Psoas muscle (tissue), 7 donors: ENCODE measurements at regions not wholly inside any gene's neighbourhood (a gene's known extent, or its start where the extent isn't known, plus 50 kb on each side); places are given as distances from the start of the nearest gene placed in this dataset.

Experiments
- ATAC-seq, 4 donors: fragments of 200-7000 bp; cut with Tn5 transposase; one replicate each; pipeline ENCODE4 v1.9.1; 2020; ENCODE audit warnings: moderate library complexity in 3 of 4, mild to moderate bottlenecking in 2 of 4
- DNase-seq, 2 donors: peaks; one replicate each; pipeline ENCODE4 v3.0.0-alpha.2; 2020
- H3K27ac ChIP-seq: fragments of 200-600 bp; one replicate; pipeline ENCODE4 v1.8.0; 2022
- H3K27me3 ChIP-seq, 3 donors: fragments of 200-600 bp in 1 of 3; one replicate each; pipeline versions ENCODE4 v1.6.1 to v1.8.0; 2013 to 2022; ENCODE audit warnings: low read length in 2 of 3, mild to moderate bottlenecking in 2 of 3, moderate library complexity in 1 of 3; ENCODE audit not compliant: insufficient read depth in 3 of 3
- H3K36me3 ChIP-seq, 2 donors: fragments of 200-600 bp in 1 of 2; one replicate each; pipeline versions ENCODE4 v1.6.1 to v1.8.0; 2013 to 2022; ENCODE audit warnings: low read depth in 1 of 2, mild to moderate bottlenecking in 1 of 2, moderate library complexity in 1 of 2; ENCODE audit not compliant: insufficient read depth in 1 of 2
- H3K4me1 ChIP-seq: fragments of 200-600 bp; one replicate; pipeline ENCODE4 v1.8.0; 2022
- H3K4me3 ChIP-seq: fragments of 200-600 bp; one replicate; pipeline ENCODE4 v1.8.0; 2022; ENCODE audit warnings: mild to moderate bottlenecking
- H3K9me3 ChIP-seq: fragments of 200-600 bp; one replicate; pipeline ENCODE4 v1.8.0; 2022
- WGBS, 3 donors: extraction: QIAGEN DNeasy Blood & Tissue Kit; methylation state at CpG; one replicate each; pipeline versions ENCODE4 v1.1.6 to v1.1.7; 2013; 5-methylcytosine and 5-hydroxymethylcytosine counted together
- intact Hi-C, 2 donors: fragments of 100-400 bp; cut with DNase I; formaldehyde crosslinking; loops; one replicate each; pipeline versions ENCODE4 v1.11.0 to v1.14.2; 2022
- TF ChIP-seq, protein P1 (sequence below): fragments of 200-600 bp; IDR thresholded peaks from one replicate; pipeline ENCODE4 v1.8.0; 2022; ENCODE audit warnings: antibody characterized with exemption
- donor health status: healthy with polysubstance abuse.
- donor health status: DM: no; HTN: no; CAD: no; lungs with moderate emphysema.
- donor health status: Bipolar disorder and iron deficiency.
- donor health status: healthy.
- donor health status: DM: yes; HTN: yes; CAD: no.
- donor health status: DM: no; HTN: no; CAD: no.
- donor health status: DM: yes; HTN: yes; CAD: no.

DNA sequence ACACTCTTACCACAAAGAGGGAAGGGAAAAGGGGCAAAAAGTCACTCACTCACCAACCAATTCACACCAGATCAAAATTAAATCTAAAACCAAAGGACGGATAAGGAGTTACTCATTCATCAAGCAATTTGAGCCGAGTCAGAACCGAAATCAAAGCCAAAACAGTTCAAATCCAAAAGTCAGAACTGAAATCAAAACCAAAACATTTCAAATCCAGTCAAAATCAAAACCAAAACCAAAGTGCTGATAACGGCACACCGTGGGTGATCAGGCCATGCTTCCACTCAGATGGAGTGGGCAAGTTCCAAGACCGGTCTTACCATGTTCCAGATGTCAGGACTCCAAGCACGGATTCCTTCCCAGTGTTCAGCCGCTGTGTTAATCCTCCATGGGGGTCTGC is 139.5 kb downstream of the SLC38A6 start:
- intact Hi-C loops, result loop anchor here (5.0 to 10.0 kb wide), 3 partner anchors 82 to 476 kb away; partner anchors contain the start of gene SIX1 (in 1 of the 2)
- H3K4me1 ChIP-seq, result peaks cover 13% of the 10 kb centered on the region
- H3K4me3 ChIP-seq, result peak overlapping the region; percentile 40
- H3K27ac ChIP-seq, result peak overlapping the region; percentile 12
- H3K36me3 ChIP-seq, result no peaks in the 10 kb centered on the region
- TF ChIP-seq, protein P1, sequence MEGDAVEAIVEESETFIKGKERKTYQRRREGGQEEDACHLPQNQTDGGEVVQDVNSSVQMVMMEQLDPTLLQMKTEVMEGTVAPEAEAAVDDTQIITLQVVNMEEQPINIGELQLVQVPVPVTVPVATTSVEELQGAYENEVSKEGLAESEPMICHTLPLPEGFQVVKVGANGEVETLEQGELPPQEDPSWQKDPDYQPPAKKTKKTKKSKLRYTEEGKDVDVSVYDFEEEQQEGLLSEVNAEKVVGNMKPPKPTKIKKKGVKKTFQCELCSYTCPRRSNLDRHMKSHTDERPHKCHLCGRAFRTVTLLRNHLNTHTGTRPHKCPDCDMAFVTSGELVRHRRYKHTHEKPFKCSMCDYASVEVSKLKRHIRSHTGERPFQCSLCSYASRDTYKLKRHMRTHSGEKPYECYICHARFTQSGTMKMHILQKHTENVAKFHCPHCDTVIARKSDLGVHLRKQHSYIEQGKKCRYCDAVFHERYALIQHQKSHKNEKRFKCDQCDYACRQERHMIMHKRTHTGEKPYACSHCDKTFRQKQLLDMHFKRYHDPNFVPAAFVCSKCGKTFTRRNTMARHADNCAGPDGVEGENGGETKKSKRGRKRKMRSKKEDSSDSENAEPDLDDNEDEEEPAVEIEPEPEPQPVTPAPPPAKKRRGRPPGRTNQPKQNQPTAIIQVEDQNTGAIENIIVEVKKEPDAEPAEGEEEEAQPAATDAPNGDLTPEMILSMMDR, result no peak
- H3K9me3 ChIP-seq, result no peaks in the 10 kb centered on the region
- ATAC-seq (peak in 1 of 4 donors; percentile 7), DNase-seq (no peak)
- H3K27me3 ChIP-seq, result no peaks in the 10 kb centered on the region
- 25 to 65% (median 31%) methylated on average over 8 of the region's 8 CpGs for WGBS, 3 donors

DNA sequence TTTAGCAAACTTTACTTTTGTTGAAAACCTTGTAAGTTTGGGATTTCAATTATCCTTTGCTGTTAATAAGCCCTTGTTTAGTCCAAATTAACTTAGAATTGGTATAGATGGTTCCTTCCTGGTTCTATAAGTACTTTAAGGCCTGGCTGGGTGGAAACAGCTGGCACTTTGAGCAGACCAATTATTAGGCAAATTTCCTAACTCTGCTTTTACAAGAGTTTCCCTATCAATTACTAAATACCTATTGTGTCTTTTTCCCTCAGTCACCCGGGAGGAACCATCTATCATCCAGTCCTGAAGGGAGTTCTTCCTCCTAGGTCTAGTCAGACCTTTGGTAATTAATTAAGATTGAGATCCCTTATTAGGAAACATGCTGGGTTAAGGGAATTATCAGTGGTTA is 138.0 kb downstream of the SLC38A6 start:
- H3K27me3 ChIP-seq, result no peaks in the 10 kb centered on the region
- WGBS, 3 donors, result 62 to 76% (median 66%) methylated on average over 1 of the region's 1 CpG
- ATAC-seq, result no peak

DNA sequence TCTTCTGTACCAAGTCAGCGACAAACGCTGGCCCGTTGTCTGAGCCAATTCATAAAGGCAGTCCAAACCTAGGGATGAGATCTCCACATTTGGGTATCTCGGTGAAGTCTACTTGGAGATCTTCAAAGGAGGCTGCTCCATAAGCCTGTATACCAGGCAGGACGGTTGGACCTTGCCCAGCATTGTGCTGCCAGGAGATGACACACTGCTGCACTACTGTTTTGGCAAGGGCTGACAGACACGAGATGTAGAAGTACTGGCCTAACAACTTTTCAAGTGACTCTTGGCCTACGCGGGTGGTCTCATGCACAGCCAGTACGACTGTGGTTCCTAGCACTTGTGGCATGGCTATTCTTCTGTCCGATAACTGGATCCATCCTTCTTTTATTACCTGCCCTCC is 135.3 kb downstream of the SLC38A6 start:
- H3K27ac ChIP-seq, result peak overlapping the region; percentile 27
- intact Hi-C loops, result no loop called here
- H3K36me3 ChIP-seq, result no peaks in the 10 kb centered on the region
- TF ChIP-seq, protein P1, result no peak
- H3K4me3 ChIP-seq, result no peak overlapping the region
- H3K4me1 ChIP-seq, result peaks cover 3% of the 10 kb centered on the region
- WGBS, 3 donors, result 40 to 59% (median 44%) methylated on average over 10 of the region's 10 CpGs
- peak; percentile 77 to 90 (median 84) for ATAC-seq
- H3K27me3 ChIP-seq, result no peaks in the 10 kb centered on the region
- DNase-seq, result peak; percentile 45 to 82
- no peaks in the 10 kb centered on the region for H3K9me3 ChIP-seq

More for the DNA sequence above, 138.0 kb downstream of the SLC38A6 start:
- H3K4me1 ChIP-seq, result no peaks in the 10 kb centered on the region
- H3K36me3 ChIP-seq, result no peaks in the 10 kb centered on the region
- DNase-seq, result no peak
- H3K9me3 ChIP-seq, result no peaks in the 10 kb centered on the region
- H3K4me3 ChIP-seq, result no peak overlapping the region
- no peak overlapping the region for H3K27ac ChIP-seq
- intact Hi-C loops, result no loop called here
- TF ChIP-seq, protein P1, result no peak

DNA sequence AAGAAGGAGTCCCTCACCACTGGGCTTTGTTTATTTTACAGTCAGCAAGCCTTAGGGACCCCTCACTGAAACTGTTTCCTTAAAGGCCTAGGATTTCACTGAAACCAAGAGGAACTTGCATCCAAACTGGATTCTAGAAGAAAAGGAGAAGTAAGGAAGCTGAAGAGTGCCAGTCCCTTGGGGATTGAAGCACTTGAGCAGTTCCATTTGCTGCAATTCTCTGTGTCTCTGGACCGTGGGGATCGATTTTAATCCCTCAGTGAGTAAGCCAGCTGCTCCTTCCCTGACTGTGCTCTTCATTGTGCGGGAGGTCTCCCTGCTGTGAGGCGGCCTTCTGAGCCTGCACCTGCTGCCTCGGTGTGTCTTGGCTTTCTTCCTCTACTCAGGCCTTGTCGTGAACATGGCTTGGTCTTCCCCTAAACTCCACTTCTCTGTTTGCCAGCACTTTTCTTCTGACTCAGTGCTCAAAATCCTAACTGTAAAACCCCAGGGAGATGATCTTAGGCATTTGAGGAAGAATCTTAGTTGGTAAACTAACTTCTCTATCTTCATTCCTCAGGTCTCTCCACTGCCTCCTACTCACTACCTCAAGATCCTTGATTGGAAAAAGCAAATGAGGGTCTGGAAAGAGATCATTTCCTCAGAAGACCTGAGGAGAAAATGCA is 132.6 kb downstream of the SLC38A6 start:
- Histone ChIP-seq H3K4me3 (no peak overlapping the region), H3K36me3 (no peaks in the 10 kb centered on the region), H3K27ac (no peak overlapping the region), H3K9me3 (no peaks in the 10 kb centered on the region), H3K27me3 (no peaks in the 10 kb centered on the region), H3K4me1 (peaks cover 30% of the 10 kb centered on the region)
- DNase-seq, result no peak
- TF ChIP-seq, protein P1, result no peak
- intact Hi-C loops, result no loop called here
- ATAC-seq, result no peak
- 37 to 62% (median 38%) methylated on average over 6 of the region's 6 CpGs for WGBS, 3 donors

DNA sequence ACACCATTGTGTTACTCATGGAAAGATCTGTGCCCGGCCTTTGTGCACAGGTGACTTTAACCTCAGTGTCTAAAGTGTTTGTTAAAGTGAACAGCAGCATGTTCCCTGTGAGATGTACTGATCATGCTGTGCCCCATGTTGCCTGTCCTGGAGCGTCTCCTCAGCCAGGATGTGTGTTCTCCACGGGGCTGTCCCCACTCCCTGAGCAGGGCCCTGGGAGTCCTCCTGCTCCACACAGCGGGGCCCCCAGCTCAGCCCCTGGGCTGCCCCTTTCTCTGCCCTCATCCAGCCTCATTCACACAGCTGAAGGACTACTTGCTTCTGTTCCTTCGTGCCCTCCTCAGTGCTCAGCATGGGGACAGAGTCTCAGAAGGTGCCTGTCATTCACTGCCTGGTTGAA is 131.5 kb downstream of the SLC38A6 start:
- WGBS, 3 donors, result 90 to 94% (median 91%) methylated on average over 5 of the region's 5 CpGs
- intact Hi-C loops, result no loop called here
- Histone ChIP-seq H3K4me3 (no peak overlapping the region), H3K4me1 (peaks cover 42% of the 10 kb centered on the region), H3K27me3 (no peaks in the 10 kb centered on the region), H3K36me3 (no peaks in the 10 kb centered on the region), H3K9me3 (no peaks in the 10 kb centered on the region), H3K27ac (no peak overlapping the region)
- DNase-seq, result no peak
- no peak for ATAC-seq
- TF ChIP-seq, protein P1, result no peak
